ENCODE measurements at regions not wholly inside any gene's neighbourhood (a gene's known extent, or its start where the extent isn't known, plus 50 kb on each side); places are given as distances from the start of the nearest gene placed in this dataset.

DNA sequence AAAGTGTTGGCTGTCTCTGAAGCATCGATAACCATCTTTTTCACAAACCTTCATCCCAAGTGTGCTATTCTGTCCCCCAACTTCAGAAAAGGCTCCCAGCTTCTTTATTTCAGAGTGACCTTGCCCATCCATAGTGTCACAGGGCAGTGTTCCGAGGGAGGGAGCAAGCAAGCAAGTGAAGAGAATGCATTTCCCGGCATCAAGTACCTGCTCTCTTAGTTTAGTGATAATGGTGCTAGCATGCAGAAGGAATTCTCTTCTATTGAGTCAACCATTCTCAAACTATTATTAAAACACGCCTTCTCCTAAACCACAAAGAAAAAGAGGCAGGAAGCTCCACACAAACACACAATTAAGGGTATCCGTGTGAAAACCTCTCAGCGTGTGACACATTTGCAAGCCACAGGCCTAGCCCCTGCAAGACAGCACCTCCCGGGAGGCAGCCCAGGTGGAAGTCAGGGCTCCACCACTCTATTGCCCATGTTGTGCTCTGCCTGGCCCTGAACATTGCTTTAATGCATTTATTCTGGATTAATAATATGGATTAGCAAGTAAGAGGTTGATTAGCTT is 504.9 kb downstream of the GALR1 start:
- Histone ChIP-seq H3K36me3 (no peaks in the 10 kb centered on the region), H3K4me3 (no peak overlapping the region), H3K4me1 (no peaks in the 10 kb centered on the region), H3K27me3 (peaks cover 0 to 21% (median 0%) of the 10 kb centered on the region in 3 donors), H3K27ac (no peak overlapping the region), H3K9me3 (no peaks in the 10 kb centered on the region)
- TF ChIP-seq POLR2A (IDR thresholded peaks at IDR 0.05): no peak
- no peak for TF ChIP-seq POLR2AphosphoS5 (IDR thresholded peaks at IDR 0.05)
- TF ChIP-seq, protein P1, sequence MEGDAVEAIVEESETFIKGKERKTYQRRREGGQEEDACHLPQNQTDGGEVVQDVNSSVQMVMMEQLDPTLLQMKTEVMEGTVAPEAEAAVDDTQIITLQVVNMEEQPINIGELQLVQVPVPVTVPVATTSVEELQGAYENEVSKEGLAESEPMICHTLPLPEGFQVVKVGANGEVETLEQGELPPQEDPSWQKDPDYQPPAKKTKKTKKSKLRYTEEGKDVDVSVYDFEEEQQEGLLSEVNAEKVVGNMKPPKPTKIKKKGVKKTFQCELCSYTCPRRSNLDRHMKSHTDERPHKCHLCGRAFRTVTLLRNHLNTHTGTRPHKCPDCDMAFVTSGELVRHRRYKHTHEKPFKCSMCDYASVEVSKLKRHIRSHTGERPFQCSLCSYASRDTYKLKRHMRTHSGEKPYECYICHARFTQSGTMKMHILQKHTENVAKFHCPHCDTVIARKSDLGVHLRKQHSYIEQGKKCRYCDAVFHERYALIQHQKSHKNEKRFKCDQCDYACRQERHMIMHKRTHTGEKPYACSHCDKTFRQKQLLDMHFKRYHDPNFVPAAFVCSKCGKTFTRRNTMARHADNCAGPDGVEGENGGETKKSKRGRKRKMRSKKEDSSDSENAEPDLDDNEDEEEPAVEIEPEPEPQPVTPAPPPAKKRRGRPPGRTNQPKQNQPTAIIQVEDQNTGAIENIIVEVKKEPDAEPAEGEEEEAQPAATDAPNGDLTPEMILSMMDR (IDR thresholded peaks at IDR 0.05): no peak
- no peak for TF ChIP-seq EP300 (IDR thresholded peaks at IDR 0.05)
- intact Hi-C loops (cut with DNase I; ENCODE audit: low total_unique reads): no loop called here
- DNase-seq: no peak
- 40 to 61% (median 45%) methylated on average over 7 of the region's 7 CpGs for WGBS, 5 donors

DNA sequence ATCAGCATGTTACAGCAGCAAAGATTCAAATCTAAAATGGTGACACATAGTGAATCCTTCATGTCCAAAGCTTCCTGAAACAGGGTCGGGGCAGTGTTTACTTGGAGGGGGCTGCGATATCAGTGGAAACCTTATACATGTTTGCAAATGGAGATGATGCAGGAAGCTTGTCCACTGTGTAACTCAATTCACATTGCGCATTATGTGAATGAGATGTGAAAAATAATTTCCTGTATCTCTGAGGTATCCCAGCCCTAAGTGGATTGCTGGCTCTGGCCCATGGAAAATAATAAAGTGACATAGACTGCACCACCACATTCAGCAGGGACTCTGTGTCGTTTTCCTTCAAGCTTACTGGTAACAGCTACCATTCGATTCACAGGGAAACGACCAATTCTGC is 505.5 kb downstream of the GALR1 start:
- no peaks in the 10 kb centered on the region for H3K4me1 ChIP-seq
- H3K4me3 ChIP-seq: no peak overlapping the region
- intact Hi-C loops (cut with DNase I; ENCODE audit: low total_unique reads): no loop called here
- no peak overlapping the region for H3K27ac ChIP-seq
- WGBS, 5 donors: 48 to 57% (median 54%) methylated on average over 6 of the region's 6 CpGs
- H3K27me3 ChIP-seq: peaks cover 0 to 21% (median 0%) of the 10 kb centered on the region in 3 donors
- TF ChIP-seq POLR2A (IDR thresholded peaks at IDR 0.05) (no peak), EP300 (IDR thresholded peaks at IDR 0.05) (no peak), POLR2AphosphoS5 (IDR thresholded peaks at IDR 0.05) (no peak)
- TF ChIP-seq, protein P1 (IDR thresholded peaks at IDR 0.05): no peak
- H3K36me3 ChIP-seq: no peaks in the 10 kb centered on the region
- no peaks in the 10 kb centered on the region for H3K9me3 ChIP-seq
- DNase-seq: no peak

DNA sequence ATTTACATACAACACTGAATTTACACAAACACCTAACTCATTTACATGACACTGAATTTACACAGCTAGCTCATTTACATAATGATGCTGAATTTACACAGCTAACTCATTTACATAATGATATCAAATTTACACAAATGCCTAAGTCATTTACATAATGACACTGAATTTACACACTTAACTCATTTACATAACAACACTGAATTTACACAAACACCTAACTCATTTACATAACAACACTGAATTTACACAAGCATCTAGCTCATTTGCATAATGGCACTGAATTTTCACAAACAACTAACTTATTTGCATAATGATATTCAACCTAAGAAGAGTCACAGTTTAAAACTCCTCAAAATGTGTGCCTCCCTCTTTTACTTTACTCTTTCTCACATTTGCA is 511.7 kb downstream of the GALR1 start:
- Histone ChIP-seq H3K36me3 (no peaks in the 10 kb centered on the region), H3K27me3 (peaks cover 0 to 23% (median 0%) of the 10 kb centered on the region in 3 donors), H3K27ac (no peak overlapping the region), H3K9me3 (no peaks in the 10 kb centered on the region), H3K4me3 (no peak overlapping the region), H3K4me1 (no peaks in the 10 kb centered on the region)
- no peak for DNase-seq
- TF ChIP-seq POLR2AphosphoS5 (IDR thresholded peaks at IDR 0.05) (no peak), EP300 (IDR thresholded peaks at IDR 0.05) (no peak), POLR2A (IDR thresholded peaks at IDR 0.05) (no peak)
- TF ChIP-seq, protein P1 (IDR thresholded peaks at IDR 0.05): no peak
- intact Hi-C loops (cut with DNase I; ENCODE audit: low total_unique reads): no loop called here

DNA sequence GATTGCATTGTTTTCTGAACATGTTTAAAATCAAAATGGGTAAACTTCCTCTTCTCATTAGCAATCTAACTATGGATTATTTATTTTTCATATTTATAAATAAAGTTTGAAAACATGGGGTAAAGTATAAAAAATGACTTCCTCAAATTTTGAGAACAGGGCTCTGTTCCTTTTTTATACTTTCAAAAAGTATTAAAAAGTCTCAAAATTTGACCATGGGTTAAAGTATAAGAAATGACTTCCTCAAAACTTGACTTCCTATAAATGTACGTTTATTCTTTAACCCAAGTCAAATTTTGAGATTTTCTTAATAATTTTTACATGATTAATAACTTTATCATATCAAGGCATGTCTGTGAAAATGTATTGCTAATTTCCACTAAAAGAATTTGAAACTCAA is 512.4 kb downstream of the GALR1 start:
- no peaks in the 10 kb centered on the region for H3K4me1 ChIP-seq
- intact Hi-C loops (cut with DNase I; ENCODE audit: low total_unique reads): no loop called here
- no peak overlapping the region for H3K4me3 ChIP-seq
- no peak overlapping the region for H3K27ac ChIP-seq
- H3K36me3 ChIP-seq: no peaks in the 10 kb centered on the region
- H3K27me3 ChIP-seq: peaks cover 0 to 23% (median 0%) of the 10 kb centered on the region in 3 donors
- no peak for DNase-seq
- TF ChIP-seq POLR2A (IDR thresholded peaks at IDR 0.05): no peak
- TF ChIP-seq, protein P1 (IDR thresholded peaks at IDR 0.05): no peak
- TF ChIP-seq POLR2AphosphoS5 (IDR thresholded peaks at IDR 0.05): no peak
- TF ChIP-seq EP300 (IDR thresholded peaks at IDR 0.05): no peak
- no peaks in the 10 kb centered on the region for H3K9me3 ChIP-seq
- WGBS, 5 donors: 47 to 74% (median 60%) methylated on average over 1 of the region's 1 CpG
